GM23338 (cell line): ENCODE measurements at regions not wholly inside any gene's neighbourhood (a gene's known extent, or its start where the extent isn't known, plus 50 kb on each side); places are given as distances from the start of the nearest gene placed in this dataset.

Source experiments
- CTCF ChIP-seq, 2 experiments: fragments of 200-600 bp in 1 of 2; sonication (generic) in 1 of 2; conservative IDR thresholded peaks; 2 replicates each; pipeline versions ENCODE4 v1.5.1 to v1.6.1; 2016 to 2017; ENCODE audit warnings: antibody characterized with exemption in 2 of 2, low read depth in 2 of 2, mild to moderate bottlenecking in 2 of 2, moderate library complexity in 1 of 2
- EZH2 ChIP-seq: fragments of 200-600 bp; sonication (generic); IDR thresholded peaks from one replicate; pipeline ENCODE4 v1.8.0; 2017; ENCODE audit warnings: antibody characterized with exemption, mild to moderate bottlenecking, low read depth; ENCODE audit not compliant: unreplicated experiment

- TF ChIP-seq EZH2, result no peak
- no peak for TF ChIP-seq CTCF (conservative IDR thresholded peaks at IDR 0.05; ENCODE audit: low read depth in 2 of 2)
Observed at GRCh38 chr13:30827578-30827925, 78.5 kb upstream of the MEDAG start.
